ENCODE measurements at regions not wholly inside any gene's neighbourhood (a gene's known extent, or its start where the extent isn't known, plus 50 kb on each side); places are given as distances from the start of the nearest gene placed in this dataset.

DNA sequence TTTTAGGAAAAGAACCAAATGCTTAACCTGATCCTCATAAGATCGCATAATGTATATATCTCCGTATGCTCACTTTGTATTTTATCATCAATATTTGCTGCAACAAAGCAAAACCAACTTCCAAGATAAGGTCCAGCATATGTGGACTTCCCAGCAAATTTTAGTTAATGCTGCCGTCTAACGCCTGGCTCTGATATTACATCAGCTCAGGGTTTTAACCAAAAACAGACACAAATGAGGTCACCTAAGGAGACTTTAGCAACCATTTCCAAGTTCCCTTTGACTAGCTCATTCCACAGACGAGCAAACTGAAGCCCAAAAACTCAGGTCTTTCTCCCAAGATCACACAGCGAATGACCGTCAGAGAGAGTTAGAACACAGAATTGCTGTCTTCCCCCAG is 59.4 kb upstream of the UCN3 start:
- DNase-seq (ENCODE audit: low read depth in 3 of 3, low spot score in 2 of 3), result no peak

DNA sequence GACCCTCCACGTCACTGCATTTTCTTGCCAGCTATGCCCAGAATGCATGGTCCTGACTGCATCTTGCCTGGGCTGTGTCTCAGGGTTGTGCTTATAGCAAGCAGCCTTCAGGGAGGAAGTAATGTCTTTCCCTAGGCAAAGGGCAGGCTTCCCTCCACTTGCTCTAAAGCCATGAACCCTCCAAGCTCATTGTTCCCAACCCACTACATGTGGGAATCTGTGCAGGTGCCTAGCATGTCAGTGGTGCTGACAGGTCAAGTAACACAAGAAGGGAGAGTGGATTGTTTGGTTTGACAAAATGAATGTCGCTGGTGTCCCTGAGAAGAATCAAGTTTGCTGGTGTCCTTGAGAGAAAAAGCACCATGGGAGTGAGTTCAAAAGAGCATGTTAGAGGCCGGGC is 53.9 kb upstream of the UCN3 start:
- DNase-seq (ENCODE audit: low read depth in 3 of 3, low spot score in 2 of 3), result no peak

DNA sequence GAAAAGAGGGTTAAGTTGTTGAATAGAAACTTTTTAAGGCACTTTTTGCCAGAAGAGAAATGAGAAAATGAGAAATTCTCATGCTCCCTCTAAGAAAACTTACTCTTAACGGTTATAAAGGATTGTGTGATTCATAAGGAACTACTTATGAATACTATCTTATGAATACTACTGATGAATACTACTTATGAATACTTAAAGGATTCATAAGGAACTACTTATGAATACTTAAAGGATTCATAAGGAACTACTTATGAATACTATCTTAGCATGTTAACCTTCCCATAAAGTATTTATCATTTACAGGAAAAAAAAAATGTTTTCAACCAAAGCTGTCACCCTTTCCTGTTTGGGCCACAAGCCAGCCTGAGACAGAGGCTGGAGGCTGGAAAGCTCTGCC is 53.1 kb upstream of the UCN3 start:
- DNase-seq (ENCODE audit: low read depth in 3 of 3, low spot score in 2 of 3), result no peak

DNA sequence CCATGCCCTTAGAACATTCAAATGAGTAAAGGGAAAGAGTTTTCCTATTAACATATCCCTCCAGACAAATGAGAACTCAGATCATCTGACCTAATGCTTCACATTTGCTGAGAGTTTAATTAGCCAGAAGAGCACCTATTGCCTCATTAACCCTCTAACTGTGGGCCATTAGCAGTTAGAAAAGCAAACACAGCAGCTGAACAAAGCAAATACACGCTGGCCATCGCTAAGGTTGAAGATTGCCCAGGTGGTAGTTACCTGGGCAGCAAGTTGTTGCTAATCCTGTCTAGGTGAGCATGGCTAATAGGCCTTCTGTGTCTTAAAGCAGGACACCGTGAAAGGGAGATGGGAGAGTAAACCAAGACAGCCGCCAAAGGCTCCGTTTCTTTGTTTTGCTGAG is 49.9 kb upstream of the UCN3 start:
- DNase-seq (ENCODE audit: low read depth in 3 of 3, low spot score in 2 of 3), result no peak

All from right renal cortex interstitium (tissue), 3 donors.